Left renal pelvis (tissue), 4 donors: ENCODE measurements at regions not wholly inside any gene's neighbourhood (a gene's known extent, or its start where the extent isn't known, plus 50 kb on each side); places are given as distances from the start of the nearest gene placed in this dataset.
A peak's percentile ranks its signal among the peaks of the same experiment; 100 is the strongest.
"Not testable (repeated sequence)": the region's sequence is repeated elsewhere in the genome, so short reads cannot be mapped to it uniquely, and the experiment has no call there.

Experiments used
- DNase-seq, 4 donors: peaks; one replicate each; pipeline ENCODE4 v3.0.0-alpha.2; 2013; ENCODE audit warnings: low read depth in 4 of 4, low spot score in 3 of 4

DNA sequence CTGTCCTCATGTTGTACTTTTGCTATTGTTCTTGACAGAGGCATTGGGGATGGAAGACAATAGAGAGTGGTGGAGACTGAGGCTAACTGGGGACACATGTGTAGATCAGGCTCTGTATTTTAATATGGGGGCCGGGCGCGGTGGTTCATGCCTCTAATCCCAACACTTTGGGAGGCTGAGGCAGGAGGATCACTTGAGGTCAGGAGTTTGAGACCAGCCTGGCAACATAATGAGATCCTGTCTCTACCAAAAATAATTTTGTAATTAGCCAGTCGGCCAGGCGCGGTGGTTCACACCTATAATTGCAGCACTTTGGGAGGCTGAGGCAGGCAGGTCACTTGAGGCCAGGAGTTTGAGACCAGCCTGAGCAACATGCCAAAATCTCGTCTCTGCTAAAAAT is 72.5 kb upstream of the FOXK1 start:
- DNase-seq = not testable (repeated sequence)

DNA sequence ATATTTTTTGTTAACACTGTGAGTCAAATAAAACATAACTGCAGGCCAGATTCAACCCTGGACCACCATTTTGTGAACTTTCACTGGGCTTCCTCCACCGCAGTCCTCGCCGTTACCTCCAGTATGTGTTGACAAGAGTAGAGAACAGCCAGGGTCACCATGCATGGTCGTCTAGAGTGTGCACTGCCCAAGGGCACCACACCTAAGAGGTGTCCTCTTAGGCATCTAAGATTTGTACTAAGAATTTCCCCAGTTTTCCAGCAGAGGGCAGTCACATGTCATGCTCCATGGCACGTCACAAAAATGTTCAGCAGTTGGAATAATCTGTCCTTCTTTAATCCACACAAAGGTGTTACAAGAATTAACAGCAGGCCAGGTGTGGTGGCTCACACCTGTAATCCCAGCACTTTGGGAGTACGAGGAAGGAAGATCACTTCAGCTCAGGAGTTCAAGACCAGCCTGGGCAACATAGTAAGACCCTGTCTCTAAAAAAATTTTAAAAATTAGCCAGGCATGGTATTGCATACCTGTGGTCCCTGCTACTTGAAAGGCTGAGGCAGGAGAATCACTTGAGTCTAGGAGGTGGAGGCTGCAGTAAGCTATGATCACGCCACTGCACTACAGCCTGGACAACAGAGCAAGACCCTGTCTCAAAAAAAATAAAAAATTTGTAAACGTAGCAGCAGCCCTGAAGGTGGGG is 71.2 kb upstream of the FOXK1 start:
- DNase-seq = peak in 1 of 4 donors; percentile 36

GRCh38 chr7:4612237-4612636 is 69.9 kb upstream of the FOXK1 start:
- no peak for DNase-seq

DNA sequence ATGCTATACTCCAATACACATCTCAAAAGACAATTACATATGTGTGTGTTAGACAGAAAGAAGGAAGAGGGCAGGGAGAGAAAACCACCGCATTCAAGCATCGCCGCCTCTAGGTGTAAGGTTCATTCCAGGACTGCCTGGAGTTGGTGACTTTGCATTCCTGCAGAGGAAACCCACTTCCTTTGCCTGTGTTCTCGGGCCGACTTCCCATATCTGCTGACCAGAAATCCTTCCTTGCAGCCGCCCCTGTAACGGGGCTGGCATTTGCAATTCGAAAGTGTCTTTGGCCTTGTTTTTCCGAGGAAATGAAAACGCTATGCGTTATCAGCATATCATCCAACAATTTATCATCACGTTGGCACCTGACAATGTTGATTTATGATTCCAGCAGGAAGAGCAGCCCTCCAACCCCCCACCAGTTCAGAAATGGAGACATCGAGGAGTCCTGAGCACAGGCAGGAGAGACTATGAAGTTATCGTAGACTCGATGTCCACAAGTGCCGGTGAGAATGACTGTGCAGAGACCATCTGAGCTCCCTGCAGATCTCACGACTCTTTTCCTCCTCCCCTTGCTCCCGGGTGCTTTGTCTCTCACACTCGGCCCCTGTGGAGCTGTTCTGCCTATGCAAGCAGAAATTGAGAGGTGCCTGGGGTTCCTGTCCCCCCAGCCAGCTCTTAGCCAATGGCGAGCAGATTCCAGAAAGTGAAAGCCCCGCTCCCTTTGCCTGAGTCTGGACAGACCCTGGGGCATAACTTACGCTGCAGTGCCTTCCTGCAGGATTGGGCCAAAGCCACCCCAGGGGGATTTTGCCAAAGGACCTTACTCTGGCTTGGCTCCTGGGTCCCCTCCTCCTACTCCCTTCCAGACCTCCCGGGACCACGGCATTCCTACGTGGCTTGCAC is 68.9 kb upstream of the FOXK1 start:
- no peak for DNase-seq

DNA sequence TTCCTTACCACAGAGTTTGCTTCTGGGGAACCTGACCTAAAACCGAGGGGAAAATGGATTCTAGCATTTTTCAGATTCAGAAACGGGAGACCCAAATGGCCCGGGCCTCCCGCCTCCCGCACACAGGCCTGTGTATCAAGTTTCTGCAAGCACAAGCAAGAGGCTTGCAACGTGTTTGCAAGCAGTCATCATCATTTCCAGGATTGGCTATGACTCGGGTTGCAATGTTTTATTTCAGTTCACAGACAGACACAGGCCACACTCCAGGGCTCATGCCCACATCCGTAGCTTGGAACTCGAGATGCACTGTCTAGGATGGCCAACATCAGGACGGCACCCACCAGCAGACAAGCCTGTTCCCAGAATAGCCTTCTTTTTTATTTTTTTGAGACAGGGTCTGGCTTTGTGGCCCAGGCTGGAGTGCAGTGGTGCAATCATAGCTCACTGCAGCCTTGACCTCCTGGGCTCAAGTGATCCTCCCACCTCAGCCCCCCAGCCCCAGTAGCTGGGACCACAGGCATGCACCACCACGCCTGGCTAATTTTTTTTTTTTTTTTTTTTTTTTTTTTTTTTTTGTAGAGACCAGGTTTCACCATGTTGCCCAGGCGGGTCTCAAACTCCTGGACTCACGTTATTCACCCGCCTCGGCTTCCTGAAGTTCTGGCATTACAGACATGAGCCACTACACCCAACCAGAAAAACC is 68.1 kb upstream of the FOXK1 start:
- no peak for DNase-seq

- no peak for DNase-seq
Measured at GRCh38 chr7:4616116-4616515, 66.0 kb upstream of the FOXK1 start.

DNA sequence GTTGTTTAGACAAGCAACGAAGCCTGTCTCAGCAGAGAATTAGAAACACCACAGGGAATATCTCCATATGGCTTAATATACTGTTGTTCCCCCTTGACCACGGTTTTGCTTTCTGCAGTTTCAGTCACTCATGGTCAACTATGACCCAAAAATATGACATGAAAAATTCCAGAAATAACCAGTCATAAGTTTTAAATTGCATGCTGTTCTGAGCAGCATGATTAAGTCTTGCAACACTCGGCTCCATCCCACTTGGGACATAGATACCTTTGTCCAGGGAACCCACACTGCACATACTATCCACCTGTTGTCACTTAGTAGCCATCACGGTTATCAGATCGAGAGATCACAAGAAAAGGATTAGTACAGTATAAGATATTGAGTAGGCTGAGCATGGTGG is 60.7 kb upstream of the FOXK1 start:
- DNase-seq = no peak

- no peak for DNase-seq
Measured at GRCh38 chr7:4626318-4626845, 55.7 kb upstream of the FOXK1 start.

GRCh38 chr7:4629287-4629895 is 52.7 kb upstream of the FOXK1 start:
- DNase-seq = no peak

GRCh38 chr7:4631380-4632179 is 50.5 kb upstream of the FOXK1 start:
- DNase-seq = peak in 2 of 4 donors; percentile 62 to 71
